A549 (cell line): ENCODE measurements at regions not wholly inside any gene's neighbourhood (a gene's known extent, or its start where the extent isn't known, plus 50 kb on each side); places are given as distances from the start of the nearest gene placed in this dataset.

Experiments used
- ATAC-seq, 2 experiments: fragments of 200-7000 bp in 1 of 2; fragments of >200 bp in 1 of 2; cut with Nextera tagmentation in 1 of 2; cut with Tn5 transposase in 1 of 2; 3 replicates each; pipeline versions ENCODE4 v1.8.0 to v1.9.1; 2018 to 2020; ENCODE audit warnings: mild to moderate bottlenecking in 1 of 2, moderate library complexity in 1 of 2
- CTCF ChIA-PET: fragments of 300-600 bp; sonication (Branson Sonifier 250); formaldehyde crosslinking; extraction: SDS; loops from one replicate; lab custom pipeline; 2021; ENCODE audit warnings: antibody characterized with exemption, inconsistent platforms; lab: Yijun Ruan, JAX
- POLR2A ChIA-PET: fragments of 350-600 bp; formaldehyde crosslinking; extraction: SDS; loops from one replicate; lab custom pipeline; 2021; ENCODE audit warnings: antibody characterized with exemption, inconsistent platforms; lab: Yijun Ruan, JAX
- DNase-seq, 2 experiments: peaks; one replicate each; pipeline versions ENCODE4 v3.0.0 to v3.0.0-alpha.2; 2011 to 2016; ENCODE audit warnings: low read depth in 1 of 2, low spot score in 1 of 2
- FAIRE-seq: peaks from 2 replicates; lab custom pipeline; 2011; peaks lifted over from hg19 to GRCh38; lab: Jason Lieb, UNC
- H3K27ac ChIP-seq, 2 experiments: fragments of >200 bp; sonication (Bioruptor Twin); formaldehyde crosslinking; 3 replicates each; pipeline ENCODE4 v1.5.1; 2016 to 2017
- H3K4me1 ChIP-seq: fragments of >200 bp; sonication (Bioruptor Twin); formaldehyde crosslinking; 3 replicates; pipeline ENCODE4 v1.6.1; 2016
- H3K4me2 ChIP-seq: fragments of >200 bp; sonication (Bioruptor Twin); formaldehyde crosslinking; 3 replicates; pipeline ENCODE4 v1.6.1; 2016
- H3K4me3 ChIP-seq: fragments of >200 bp; sonication (Bioruptor Twin); formaldehyde crosslinking; 3 replicates; pipeline ENCODE4 v1.5.1; 2016
- H3K9me3 ChIP-seq: fragments of >200 bp; sonication (Bioruptor Twin); formaldehyde crosslinking; 3 replicates; pipeline ENCODE4 v1.6.1; 2016
- CBX8 ChIP-seq: fragments of 200-600 bp; sonication (generic); IDR thresholded peaks from 2 replicates; pipeline ENCODE4 v1.6.1; 2016
- E2F6 ChIP-seq: IDR thresholded peaks from 2 replicates; pipeline ENCODE4 v1.6.1; 2012; ENCODE audit warnings: low read depth, borderline replicate concordance
- ELK1 ChIP-seq: fragments of 150-350 bp; IDR thresholded peaks from 2 replicates; pipeline ENCODE4 v1.6.1; 2014; ENCODE audit warnings: low read depth, mild to moderate bottlenecking, low read length
- HMGXB4 ChIP-seq: fragments of 250-450 bp; sonication (Bioruptor Pico); IDR thresholded peaks from 2 replicates; pipeline ENCODE4 v1.5.0; 2021; ENCODE audit warnings: mild to moderate bottlenecking, moderate library complexity, borderline replicate concordance
- HOXB5 ChIP-seq: fragments of 250-450 bp; sonication (Bioruptor Pico); IDR thresholded peaks from 2 replicates; pipeline ENCODE4 v1.5.0; 2020; ENCODE audit warnings: mild to moderate bottlenecking, moderate library complexity
- JUNB ChIP-seq: fragments of >200 bp; sonication (Bioruptor Twin); formaldehyde crosslinking; IDR thresholded peaks from 2 replicates; pipeline ENCODE4 v1.6.1; 2016
- KDM5A ChIP-seq: fragments of 200-600 bp; sonication (generic); IDR thresholded peaks from 2 replicates; pipeline ENCODE4 v1.6.1; 2016; ENCODE audit warnings: antibody characterized with exemption, mild to moderate bottlenecking
- MAFK ChIP-seq: fragments of 450-650 bp; IDR thresholded peaks from 2 replicates; pipeline ENCODE4 v1.6.1; 2014; ENCODE audit not compliant: partially characterized antibody
- NFE2L2 ChIP-seq: fragments of 150-350 bp; conservative IDR thresholded peaks from 2 replicates; pipeline ENCODE4 v1.6.1; 2014; ENCODE audit warnings: low read length
- NR3C1 ChIP-seq: fragments of >200 bp; sonication (Bioruptor Twin); formaldehyde crosslinking; IDR thresholded peaks from 3 replicates; pipeline ENCODE4 v1.6.1; 2017
- PHF8 ChIP-seq: fragments of 200-600 bp; sonication (generic); IDR thresholded peaks from 2 replicates; pipeline ENCODE4 v1.6.1; 2016; ENCODE audit warnings: low read depth, mild to moderate bottlenecking, antibody characterized with exemption, moderate library complexity, borderline replicate concordance
- POLR2A ChIP-seq: IDR thresholded peaks from 2 replicates; pipeline ENCODE4 v1.6.1; 2012; ENCODE audit warnings: mild to moderate bottlenecking, low read length
- RARB ChIP-seq: fragments of 250-450 bp; sonication (Bioruptor Pico); IDR thresholded peaks from 2 replicates; pipeline ENCODE4 v1.8.0; 2021; ENCODE audit warnings: mild to moderate bottlenecking, moderate library complexity
- RFX5 ChIP-seq: fragments of 450-650 bp; IDR thresholded peaks from 2 replicates; pipeline ENCODE4 v1.7.1; 2014; ENCODE audit warnings: antibody characterized with exemption, mild to moderate bottlenecking, moderate library complexity
- SMC3 ChIP-seq: fragments of >200 bp; sonication (Bioruptor Twin); formaldehyde crosslinking; IDR thresholded peaks from 3 replicates; pipeline ENCODE4 v1.6.1; 2018; ENCODE audit warnings: inconsistent platforms
- SREBF2 ChIP-seq: fragments of 450-650 bp; IDR thresholded peaks from 2 replicates; pipeline ENCODE4 v1.6.1; 2014; ENCODE audit warnings: mild to moderate bottlenecking, moderate library complexity
- TP53 ChIP-seq: fragments of 250-450 bp; sonication (Bioruptor Pico); IDR thresholded peaks from 2 replicates; pipeline ENCODE4 v1.5.0; 2021; ENCODE audit warnings: mild to moderate bottlenecking, moderate library complexity
- USF2 ChIP-seq: fragments of 450-650 bp; IDR thresholded peaks from 2 replicates; pipeline ENCODE4 v1.6.1; 2014; ENCODE audit warnings: antibody characterized with exemption
- ZFP36 ChIP-seq: fragments of 450-650 bp; IDR thresholded peaks from 2 replicates; pipeline ENCODE4 v1.6.1; 2014; ENCODE audit warnings: borderline replicate concordance; ENCODE audit not compliant: partially characterized antibody
- WGBS: methylation state at CpG from one replicate; pipeline ENCODE4 v1.1.6; 2017; ENCODE audit errors: missing lambda C conversion rate; 5-methylcytosine and 5-hydroxymethylcytosine counted together

GRCh38 chr13:108036411-108036932 is 178.9 kb downstream of the LIG4 start:
- CTCF ChIA-PET = no interaction called here
- no peaks in the 10 kb centered on the region for H3K9me3 ChIP-seq
- FAIRE-seq = no peak
- no peak for DNase-seq
- WGBS = 18% methylated on average over 4 of the region's 4 CpGs
- no peak overlapping the region for H3K27ac ChIP-seq
- H3K4me3 ChIP-seq = no peak overlapping the region
- TF ChIP-seq MAFK (peak; percentile 79), SMC3 (no peak), JUNB (no peak)
- H3K4me1 ChIP-seq = no peaks in the 10 kb centered on the region
- POLR2A ChIA-PET = no interaction called here
- ATAC-seq = no peak
- no peak overlapping the region for H3K4me2 ChIP-seq

- no peak for DNase-seq
- H3K9me3 ChIP-seq = no peaks in the 10 kb centered on the region
- TF ChIP-seq HMGXB4 (no peak), HOXB5 (CRISPR knock-in tag) (no peak)
- H3K4me1 ChIP-seq = no peaks in the 10 kb centered on the region
- H3K27ac ChIP-seq = no peak overlapping the region
- H3K4me3 ChIP-seq = no peak overlapping the region
- no peak for FAIRE-seq
- H3K4me2 ChIP-seq = no peak overlapping the region
- ChIA-PET POLR2A (no interaction called here), CTCF (no interaction called here)
- 16% methylated on average over 5 of the region's 5 CpGs for WGBS
- ATAC-seq = no peak
Measured at GRCh38 chr13:108034909-108035410, 180.4 kb downstream of the LIG4 start.

- no peak overlapping the region for H3K4me2 ChIP-seq
- no peak overlapping the region for H3K4me3 ChIP-seq
- no peak for ATAC-seq
- no peaks in the 10 kb centered on the region for H3K9me3 ChIP-seq
- DNase-seq = peak in 1 of 2 experiments; percentile 1
- H3K27ac ChIP-seq = no peak overlapping the region
- H3K4me1 ChIP-seq = no peaks in the 10 kb centered on the region
- no peak for FAIRE-seq
- POLR2A ChIA-PET = no interaction called here
- WGBS = 3% methylated on average over 3 of the region's 3 CpGs
- CTCF ChIA-PET = no interaction called here
- no peak for TF ChIP-seq E2F6
- TF ChIP-seq SMC3 = no peak
- TF ChIP-seq RFX5 = no peak
- no peak for TF ChIP-seq PHF8
- no peak for TF ChIP-seq CBX8
- no peak for TF ChIP-seq ZFP36
- TF ChIP-seq JUNB = no peak
- TF ChIP-seq POLR2A = no peak
- TF ChIP-seq NR3C1 = no peak
Measured at GRCh38 chr13:108033800-108034707, 181.3 kb downstream of the LIG4 start.

GRCh38 chr13:108031865-108032264 is 183.5 kb downstream of the LIG4 start:
- no peaks in the 10 kb centered on the region for H3K4me1 ChIP-seq
- no peak overlapping the region for H3K27ac ChIP-seq
- ChIA-PET CTCF (no interaction called here), POLR2A (no interaction called here)
- H3K4me3 ChIP-seq = no peak overlapping the region
- no peak overlapping the region for H3K4me2 ChIP-seq
- no peak for ATAC-seq
- WGBS = 36% methylated on average over 5 of the region's 5 CpGs
- no peaks in the 10 kb centered on the region for H3K9me3 ChIP-seq
- DNase-seq = no peak
- FAIRE-seq = no peak
- TF ChIP-seq USF2 (no peak), E2F6 (no peak), KDM5A (no peak), TP53 (CRISPR knock-in tag) (no peak), RARB (CRISPR knock-in tag) (no peak), NFE2L2 (no peak), HOXB5 (CRISPR knock-in tag) (no peak), PHF8 (no peak), SREBF2 (no peak), ELK1 (no peak)
